Thoracic aorta (tissue), 2 donors: ENCODE measurements at regions not wholly inside any gene's neighbourhood (a gene's known extent, or its start where the extent isn't known, plus 50 kb on each side); places are given as distances from the start of the nearest gene placed in this dataset.

Experiments
- ATAC-seq: fragments of 150-250 bp; one replicate; pipeline ENCODE4 v1.8.0; 2017; ENCODE audit warnings: low read depth; ENCODE audit not compliant: insufficient number of reproducible peaks, low FRiP score
- DNase-seq: peaks from one replicate; pipeline ENCODE4 v3.0.0-alpha.2; 2020; ENCODE audit warnings: low spot score
- H3K27ac ChIP-seq, 2 donors: fragments of 200-600 bp; sonication (generic); 1 replicate in 1 of 2; 2 replicates in 1 of 2; pipeline ENCODE4 v1.5.1; 2016; ENCODE audit warnings: mild to moderate bottlenecking in 2 of 2, moderate library complexity in 2 of 2
- H3K27me3 ChIP-seq: fragments of 200-600 bp; sonication (generic); replicated peaks from 2 replicates; pipeline ENCODE4 v1.6.0; 2016; ENCODE audit warnings: mild to moderate bottlenecking; ENCODE audit not compliant: insufficient read depth
- H3K36me3 ChIP-seq: fragments of 200-600 bp; sonication (generic); one replicate; pipeline ENCODE4 v1.5.1; 2016
- H3K4me1 ChIP-seq, 2 donors: fragments of 200-600 bp; sonication (generic); 1 replicate in 1 of 2; 2 replicates in 1 of 2; pipeline versions ENCODE4 v1.5.1 to v1.6.0; 2016; ENCODE audit warnings: low read depth in 2 of 2, mild to moderate bottlenecking in 1 of 2; ENCODE audit not compliant: control insufficient read depth in 1 of 2
- H3K4me3 ChIP-seq: fragments of 200-600 bp; sonication (generic); 2 replicates; pipeline ENCODE4 v1.5.1; 2016; ENCODE audit warnings: mild to moderate bottlenecking
- H3K9me3 ChIP-seq: fragments of 200-600 bp; sonication (generic); 2 replicates; pipeline ENCODE4 v1.5.1; 2016
- TF ChIP-seq, protein P1 (sequence below): fragments of 200-600 bp; sonication (generic); IDR thresholded peaks from one replicate; pipeline ENCODE4 v1.5.1; 2019; ENCODE audit warnings: antibody characterized with exemption

DNA sequence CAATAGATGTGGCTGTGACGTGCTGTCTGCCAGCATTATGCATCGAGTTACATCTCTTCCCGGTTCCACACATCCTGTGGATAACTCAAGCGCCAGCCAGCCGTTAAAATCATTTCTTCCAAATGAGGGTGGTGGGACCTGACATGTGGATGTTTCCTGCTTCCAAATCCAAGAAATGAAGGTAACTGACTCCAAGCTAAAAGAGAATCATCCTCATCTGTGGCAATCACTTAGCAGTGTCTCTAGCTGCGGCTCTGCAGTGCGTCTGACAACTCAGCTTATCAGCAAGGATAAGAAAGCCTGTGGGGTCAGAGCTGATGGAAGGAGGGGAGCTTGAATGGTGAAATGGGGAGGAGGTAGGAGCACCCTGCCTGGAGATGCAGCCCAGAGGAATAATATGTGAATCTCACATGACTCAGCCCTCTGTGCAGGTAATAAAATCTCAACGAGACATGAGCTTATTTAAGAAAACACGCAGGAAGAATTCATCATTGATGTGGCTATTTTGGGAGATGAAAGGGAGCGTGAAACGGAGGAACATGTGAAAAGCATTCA lies 382.2 kb upstream of the TRIB2 start:
- Histone ChIP-seq H3K9me3 (no peaks in the 10 kb centered on the region), H3K27me3 (no peaks in the 10 kb centered on the region), H3K4me1 (no peaks in the 10 kb centered on the region), H3K27ac (no peak overlapping the region), H3K36me3 (no peaks in the 10 kb centered on the region), H3K4me3 (no peak overlapping the region)
- no peak for DNase-seq
- TF ChIP-seq, protein P1, sequence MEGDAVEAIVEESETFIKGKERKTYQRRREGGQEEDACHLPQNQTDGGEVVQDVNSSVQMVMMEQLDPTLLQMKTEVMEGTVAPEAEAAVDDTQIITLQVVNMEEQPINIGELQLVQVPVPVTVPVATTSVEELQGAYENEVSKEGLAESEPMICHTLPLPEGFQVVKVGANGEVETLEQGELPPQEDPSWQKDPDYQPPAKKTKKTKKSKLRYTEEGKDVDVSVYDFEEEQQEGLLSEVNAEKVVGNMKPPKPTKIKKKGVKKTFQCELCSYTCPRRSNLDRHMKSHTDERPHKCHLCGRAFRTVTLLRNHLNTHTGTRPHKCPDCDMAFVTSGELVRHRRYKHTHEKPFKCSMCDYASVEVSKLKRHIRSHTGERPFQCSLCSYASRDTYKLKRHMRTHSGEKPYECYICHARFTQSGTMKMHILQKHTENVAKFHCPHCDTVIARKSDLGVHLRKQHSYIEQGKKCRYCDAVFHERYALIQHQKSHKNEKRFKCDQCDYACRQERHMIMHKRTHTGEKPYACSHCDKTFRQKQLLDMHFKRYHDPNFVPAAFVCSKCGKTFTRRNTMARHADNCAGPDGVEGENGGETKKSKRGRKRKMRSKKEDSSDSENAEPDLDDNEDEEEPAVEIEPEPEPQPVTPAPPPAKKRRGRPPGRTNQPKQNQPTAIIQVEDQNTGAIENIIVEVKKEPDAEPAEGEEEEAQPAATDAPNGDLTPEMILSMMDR = no peak
- ATAC-seq = no peak

DNA sequence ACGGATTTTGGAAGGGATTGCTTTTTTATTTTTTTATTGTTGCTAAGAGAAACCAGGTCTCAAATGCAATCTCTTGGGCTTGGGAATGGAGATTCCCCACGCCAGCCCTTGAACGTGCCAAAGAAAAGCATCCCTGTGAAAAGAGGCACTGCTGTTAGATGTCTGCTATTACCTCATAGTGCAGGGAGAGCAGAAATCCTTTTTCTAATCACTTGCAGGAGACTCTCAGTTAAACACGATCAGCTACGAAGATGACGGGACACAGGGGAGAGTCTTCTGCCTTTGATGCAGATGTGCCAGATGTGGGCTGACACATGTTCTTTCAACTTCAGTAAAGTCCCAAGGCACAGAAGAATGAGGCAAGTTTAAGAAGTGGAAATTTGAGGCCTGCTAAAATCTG lies 381.6 kb upstream of the TRIB2 start:
- Histone ChIP-seq H3K4me3 (no peak overlapping the region), H3K9me3 (no peaks in the 10 kb centered on the region), H3K27me3 (no peaks in the 10 kb centered on the region), H3K27ac (no peak overlapping the region), H3K4me1 (no peaks in the 10 kb centered on the region), H3K36me3 (no peaks in the 10 kb centered on the region)
- TF ChIP-seq, protein P1 = no peak
- no peak for DNase-seq
- ATAC-seq = no peak

DNA sequence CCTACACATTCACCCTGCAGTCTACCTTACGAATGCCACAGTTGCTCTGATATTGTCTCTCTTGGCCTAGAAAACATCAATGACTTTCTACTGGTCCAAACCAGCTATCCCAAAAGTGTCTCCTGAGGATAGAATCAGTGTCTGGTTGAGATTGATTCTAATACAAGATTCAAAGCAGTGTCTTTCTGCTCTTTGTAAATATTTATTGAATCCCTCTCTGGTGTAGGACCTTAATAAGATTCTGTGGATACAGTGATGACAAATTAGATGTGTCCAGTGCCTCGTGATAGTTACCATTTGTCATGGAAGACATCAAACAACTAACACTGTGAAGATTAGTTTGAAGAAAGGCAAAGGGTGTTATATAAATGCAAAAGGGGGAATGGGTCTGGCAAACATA lies 380.7 kb upstream of the TRIB2 start:
- no peaks in the 10 kb centered on the region for H3K36me3 ChIP-seq
- H3K9me3 ChIP-seq = no peaks in the 10 kb centered on the region
- ATAC-seq (no peak), DNase-seq (no peak)
- no peak overlapping the region for H3K27ac ChIP-seq
- TF ChIP-seq, protein P1 = no peak
- H3K4me3 ChIP-seq = no peak overlapping the region
- H3K4me1 ChIP-seq = no peaks in the 10 kb centered on the region
- H3K27me3 ChIP-seq = no peaks in the 10 kb centered on the region

DNA sequence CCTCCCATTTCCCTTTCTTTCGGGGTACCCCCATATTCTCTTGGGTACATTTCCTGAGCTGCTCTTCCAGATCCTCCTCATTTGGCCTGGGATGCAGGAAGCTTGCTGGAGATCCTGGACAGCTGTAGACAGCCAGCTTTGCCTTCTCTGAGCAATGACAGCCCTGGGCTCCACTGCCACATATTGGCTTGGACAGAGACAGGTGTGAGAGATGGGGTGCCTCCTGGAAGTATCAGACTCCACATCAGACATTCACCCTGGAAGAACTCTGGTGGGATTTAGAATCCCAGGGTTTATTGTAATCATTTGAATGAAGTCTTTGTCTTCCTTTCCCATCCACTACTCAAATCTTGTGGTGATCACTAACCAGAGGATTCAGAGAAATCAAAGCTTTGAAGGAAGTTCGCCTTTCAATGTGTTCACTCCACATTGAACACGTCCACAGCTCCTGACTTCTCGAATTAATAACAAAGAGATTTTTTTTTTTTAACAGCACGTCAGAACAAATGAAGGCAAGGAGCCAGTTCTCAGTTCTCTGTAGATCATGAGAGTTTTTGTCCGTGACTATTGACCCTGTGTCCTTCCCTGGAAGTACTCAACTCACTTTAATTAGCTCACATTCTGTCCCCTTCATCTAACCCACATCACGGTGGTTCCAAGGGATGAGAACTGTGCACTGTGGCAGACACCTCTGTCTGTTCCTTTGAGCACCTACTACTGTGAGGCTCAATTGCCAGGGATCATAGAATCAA lies 377.6 kb upstream of the TRIB2 start:
- DNase-seq (no peak), ATAC-seq (no peak)
- H3K4me3 ChIP-seq = no peak overlapping the region
- TF ChIP-seq, protein P1 = no peak
- H3K27ac ChIP-seq = no peak overlapping the region
- H3K9me3 ChIP-seq = no peaks in the 10 kb centered on the region
- no peaks in the 10 kb centered on the region for H3K36me3 ChIP-seq
- no peaks in the 10 kb centered on the region for H3K27me3 ChIP-seq
- no peaks in the 10 kb centered on the region for H3K4me1 ChIP-seq

DNA sequence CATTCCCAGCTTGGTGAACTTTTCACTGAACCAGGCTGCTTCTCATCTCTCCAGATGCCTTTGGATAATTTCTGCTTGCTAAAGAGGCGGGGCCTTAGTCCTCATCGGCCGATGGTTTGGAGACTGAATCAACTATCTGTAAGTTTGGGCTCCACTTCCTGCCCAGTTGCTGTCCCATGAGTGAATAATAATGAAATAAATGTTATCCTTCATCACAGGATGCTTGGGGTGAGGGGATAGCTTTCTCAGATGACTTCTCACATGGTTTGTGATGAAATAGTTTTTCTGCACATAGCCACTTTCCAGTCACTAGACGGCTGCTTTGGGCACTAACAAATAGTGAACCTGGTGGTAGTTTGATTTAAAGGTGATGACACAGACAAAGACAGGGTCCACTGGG lies 376.6 kb upstream of the TRIB2 start:
- Histone ChIP-seq H3K4me3 (no peak overlapping the region), H3K4me1 (no peaks in the 10 kb centered on the region), H3K36me3 (no peaks in the 10 kb centered on the region), H3K27me3 (no peaks in the 10 kb centered on the region), H3K27ac (no peak overlapping the region), H3K9me3 (no peaks in the 10 kb centered on the region)
- TF ChIP-seq, protein P1 = no peak
- ATAC-seq = no peak
- DNase-seq = no peak
